ENCODE measurements at regions not wholly inside any gene's neighbourhood (a gene's known extent, or its start where the extent isn't known, plus 50 kb on each side); places are given as distances from the start of the nearest gene placed in this dataset.

DNA sequence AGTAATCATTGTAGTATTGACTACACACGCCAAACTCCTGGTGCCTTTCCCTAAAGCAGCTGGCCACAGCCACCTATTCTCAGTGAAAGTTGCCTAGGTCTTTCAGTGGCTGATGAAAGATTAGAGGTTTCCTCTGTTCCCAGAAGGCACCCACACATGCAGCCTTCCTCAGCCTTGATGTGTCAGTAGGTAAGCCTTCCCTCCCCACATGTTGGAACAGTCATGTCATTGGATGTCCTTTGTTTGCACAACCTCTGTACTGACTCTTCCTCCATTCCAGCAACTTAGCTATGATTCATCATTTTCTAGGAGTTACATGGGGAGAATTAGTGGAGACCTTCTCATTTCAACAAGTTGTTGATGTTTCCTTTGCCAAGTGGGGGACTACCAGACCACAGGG lies 630.8 kb upstream of the SLC39A10 start:
- peak in 1 of 2 donors; percentile 9 for DNase-seq
- Histone ChIP-seq H3K4me2 (ENCODE audit: low read length) (no peak overlapping the region), H2BK12ac (ENCODE audit: low read length) (no peak overlapping the region), H4K91ac (ENCODE audit: low read depth, low read length) (no peak overlapping the region), H3K23ac (ENCODE audit: low read length) (no peak overlapping the region), H2BK5ac (ENCODE audit: low read depth, low read length, poor library complexity) (no peak overlapping the region), H3K4me1 (ENCODE audit: control insufficient read depth in 1 of 2, insufficient read depth in 2 of 2, low read length in 2 of 2) (no peaks in the 10 kb centered on the region), H3K36me3 (ENCODE audit: control insufficient read depth in 1 of 2, insufficient read depth in 2 of 2, low read length in 2 of 2) (no peaks in the 10 kb centered on the region), H3K9me3 (ENCODE audit: insufficient read depth, low read depth, low read length) (no peaks in the 10 kb centered on the region), H2AFZ (ENCODE audit: insufficient read depth, low read length, poor library complexity) (no peak overlapping the region), H3K27me3 (ENCODE audit: insufficient read depth, low read length) (no peaks in the 10 kb centered on the region), H2AK5ac (ENCODE audit: low read length) (no peak overlapping the region), H3K4ac (ENCODE audit: low read depth, low read length) (no peak overlapping the region), H3K9ac (ENCODE audit: low read length) (no peak overlapping the region), H4K12ac (ENCODE audit: low read depth, low read length) (no peak overlapping the region), H3K27ac (ENCODE audit: low read depth, low read length) (no peak overlapping the region), H3K4me3 (ENCODE audit: low read depth, low read length) (no peak overlapping the region), H3K79me1 (ENCODE audit: low read length) (no peaks in the 10 kb centered on the region), H3K14ac (ENCODE audit: low read length) (no peak overlapping the region), H2BK120ac (ENCODE audit: insufficient read depth, low read length, poor library complexity) (no peak overlapping the region), H3K79me2 (ENCODE audit: control insufficient read depth, insufficient read depth, low read length, poor library complexity) (no peaks in the 10 kb centered on the region), H3K18ac (ENCODE audit: low read length) (no peak overlapping the region), H4K8ac (ENCODE audit: low read depth, low read length) (no peak overlapping the region)
- no CpG with 5 or more reads among the region's 1 CpG for WGBS (ENCODE audit: extremely low coverage, insufficient coverage, insufficient read length)

DNA sequence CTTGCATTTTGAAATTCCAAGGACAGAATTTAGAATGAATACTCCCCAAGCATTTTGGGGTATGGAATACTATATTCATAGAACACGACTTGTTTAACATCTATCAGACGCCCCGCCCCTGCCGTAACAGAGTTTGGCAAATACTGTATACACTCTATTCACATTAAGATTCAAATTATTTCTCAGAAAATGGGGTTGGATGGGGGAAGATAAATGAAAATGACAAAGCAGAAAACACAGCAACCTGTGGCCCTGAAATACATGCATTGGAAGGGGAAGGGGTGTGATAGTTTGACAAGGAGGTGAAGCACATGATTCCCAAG lies 634.6 kb upstream of the SLC39A10 start:
- Histone ChIP-seq H3K79me1 (ENCODE audit: low read length) (no peaks in the 10 kb centered on the region), H3K27me3 (ENCODE audit: insufficient read depth, low read length) (no peaks in the 10 kb centered on the region), H3K14ac (ENCODE audit: low read length) (no peak overlapping the region), H3K27ac (ENCODE audit: low read depth, low read length) (no peak overlapping the region), H3K9me3 (ENCODE audit: insufficient read depth, low read depth, low read length) (no peaks in the 10 kb centered on the region), H3K4ac (ENCODE audit: low read depth, low read length) (no peak overlapping the region), H2AK5ac (ENCODE audit: low read length) (no peak overlapping the region), H3K23ac (ENCODE audit: low read length) (no peak overlapping the region), H3K4me2 (ENCODE audit: low read length) (no peak overlapping the region), H3K4me3 (ENCODE audit: low read depth, low read length) (no peak overlapping the region), H4K12ac (ENCODE audit: low read depth, low read length) (no peak overlapping the region), H2BK12ac (ENCODE audit: low read length) (no peak overlapping the region), H4K8ac (ENCODE audit: low read depth, low read length) (no peak overlapping the region), H2BK120ac (ENCODE audit: insufficient read depth, low read length, poor library complexity) (no peak overlapping the region), H3K4me1 (ENCODE audit: control insufficient read depth in 1 of 2, insufficient read depth in 2 of 2, low read length in 2 of 2) (no peaks in the 10 kb centered on the region), H2AFZ (ENCODE audit: insufficient read depth, low read length, poor library complexity) (no peak overlapping the region), H3K79me2 (ENCODE audit: control insufficient read depth, insufficient read depth, low read length, poor library complexity) (no peaks in the 10 kb centered on the region), H3K9ac (ENCODE audit: low read length) (no peak overlapping the region), H3K18ac (ENCODE audit: low read length) (no peak overlapping the region), H2BK5ac (ENCODE audit: low read depth, low read length, poor library complexity) (no peak overlapping the region), H4K91ac (ENCODE audit: low read depth, low read length) (no peak overlapping the region), H3K36me3 (ENCODE audit: control insufficient read depth in 1 of 2, insufficient read depth in 2 of 2, low read length in 2 of 2) (no peaks in the 10 kb centered on the region)
- DNase-seq, result no peak
- no CpG with 5 or more reads among the region's 4 CpGs for WGBS (ENCODE audit: extremely low coverage, insufficient coverage, insufficient read length)

DNA sequence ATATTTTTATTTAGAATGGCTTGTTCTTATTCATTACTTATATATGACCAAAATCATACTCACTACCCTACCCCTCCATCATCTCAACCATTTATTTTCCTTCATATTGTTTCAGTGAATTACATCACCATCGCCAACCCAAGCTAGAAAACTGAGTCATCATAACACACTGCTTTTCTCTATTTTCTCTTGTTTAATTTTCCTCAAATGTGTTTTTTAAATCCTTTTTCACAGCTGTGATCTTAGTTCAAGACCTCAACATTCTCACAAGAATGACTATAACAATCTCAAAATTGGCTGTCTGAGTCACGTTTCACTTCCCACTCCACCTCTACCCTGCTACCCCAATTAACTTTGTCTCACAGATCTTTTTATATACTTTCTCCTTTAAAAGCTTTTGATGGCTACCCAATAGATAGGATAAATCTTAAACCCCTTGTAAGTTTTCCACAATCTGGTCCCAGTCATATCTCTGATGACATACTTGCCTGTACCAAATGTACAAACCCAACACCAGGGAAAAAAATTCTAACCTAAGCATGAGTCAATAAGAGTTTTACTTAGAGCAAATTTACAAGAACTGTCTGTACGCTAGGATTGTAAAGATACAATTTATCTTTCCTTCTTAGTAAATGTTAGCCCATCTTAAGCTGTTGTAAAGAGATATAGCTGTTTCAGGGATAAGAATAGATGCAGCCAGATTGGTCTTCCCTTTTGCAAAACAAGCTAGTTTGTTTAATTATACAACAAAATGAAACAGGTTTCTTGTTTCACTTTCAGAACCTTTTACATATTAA lies 635.1 kb upstream of the SLC39A10 start:
- no peak overlapping the region for H2BK5ac ChIP-seq (ENCODE audit: low read depth, low read length, poor library complexity)
- no CpG with 5 or more reads among the region's 3 CpGs for WGBS (ENCODE audit: extremely low coverage, insufficient coverage, insufficient read length)
- no peak overlapping the region for H3K23ac ChIP-seq (ENCODE audit: low read length)
- H3K27me3 ChIP-seq (ENCODE audit: insufficient read depth, low read length), result no peaks in the 10 kb centered on the region
- no peak overlapping the region for H2AK5ac ChIP-seq (ENCODE audit: low read length)
- H3K79me1 ChIP-seq (ENCODE audit: low read length), result no peaks in the 10 kb centered on the region
- no peak overlapping the region for H3K18ac ChIP-seq (ENCODE audit: low read length)
- H3K14ac ChIP-seq (ENCODE audit: low read length), result no peak overlapping the region
- no peak overlapping the region for H4K12ac ChIP-seq (ENCODE audit: low read depth, low read length)
- no peak overlapping the region for H3K4ac ChIP-seq (ENCODE audit: low read depth, low read length)
- H3K79me2 ChIP-seq (ENCODE audit: control insufficient read depth, insufficient read depth, low read length, poor library complexity), result no peaks in the 10 kb centered on the region
- no peaks in the 10 kb centered on the region for H3K9me3 ChIP-seq (ENCODE audit: insufficient read depth, low read depth, low read length)
- no peak overlapping the region for H2BK120ac ChIP-seq (ENCODE audit: insufficient read depth, low read length, poor library complexity)
- H3K4me1 ChIP-seq (ENCODE audit: control insufficient read depth in 1 of 2, insufficient read depth in 2 of 2, low read length in 2 of 2), result no peaks in the 10 kb centered on the region
- no peak overlapping the region for H4K91ac ChIP-seq (ENCODE audit: low read depth, low read length)
- H3K4me3 ChIP-seq (ENCODE audit: low read depth, low read length), result no peak overlapping the region
- no peak overlapping the region for H3K27ac ChIP-seq (ENCODE audit: low read depth, low read length)
- H2BK12ac ChIP-seq (ENCODE audit: low read length), result no peak overlapping the region
- H3K36me3 ChIP-seq (ENCODE audit: control insufficient read depth in 1 of 2, insufficient read depth in 2 of 2, low read length in 2 of 2), result no peaks in the 10 kb centered on the region
- no peak overlapping the region for H3K4me2 ChIP-seq (ENCODE audit: low read length)
- H4K8ac ChIP-seq (ENCODE audit: low read depth, low read length), result no peak overlapping the region
- H2AFZ ChIP-seq (ENCODE audit: insufficient read depth, low read length, poor library complexity), result no peak overlapping the region
- no peak overlapping the region for H3K9ac ChIP-seq (ENCODE audit: low read length)
- no peak for DNase-seq

DNA sequence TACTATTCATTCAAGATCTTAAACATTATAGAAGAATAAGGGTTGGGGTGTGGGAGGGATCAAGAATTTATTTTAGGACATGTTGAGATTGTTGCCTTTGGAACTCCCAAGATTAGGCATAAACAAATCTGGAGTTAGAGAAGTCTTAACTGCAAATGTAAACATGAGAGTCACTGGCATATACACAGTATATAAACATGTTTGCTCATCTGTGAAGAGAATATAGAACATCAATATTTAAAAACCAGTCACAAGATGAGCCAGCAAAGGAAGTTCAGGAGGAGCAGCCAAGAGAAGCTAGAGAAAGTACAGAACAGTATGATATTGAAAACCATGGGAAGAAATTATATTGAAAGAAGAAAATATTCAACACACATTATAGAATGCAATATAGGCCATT lies 638.6 kb upstream of the SLC39A10 start:
- Histone ChIP-seq H2AFZ (ENCODE audit: insufficient read depth, low read length, poor library complexity) (no peak overlapping the region), H3K4me1 (ENCODE audit: control insufficient read depth in 1 of 2, insufficient read depth in 2 of 2, low read length in 2 of 2) (no peaks in the 10 kb centered on the region), H3K79me2 (ENCODE audit: control insufficient read depth, insufficient read depth, low read length, poor library complexity) (no peaks in the 10 kb centered on the region), H3K4me2 (ENCODE audit: low read length) (no peak overlapping the region), H4K91ac (ENCODE audit: low read depth, low read length) (no peak overlapping the region), H4K8ac (ENCODE audit: low read depth, low read length) (no peak overlapping the region), H4K12ac (ENCODE audit: low read depth, low read length) (no peak overlapping the region), H3K23ac (ENCODE audit: low read length) (no peak overlapping the region), H3K9ac (ENCODE audit: low read length) (no peak overlapping the region), H3K27ac (ENCODE audit: low read depth, low read length) (no peak overlapping the region), H3K27me3 (ENCODE audit: insufficient read depth, low read length) (no peaks in the 10 kb centered on the region), H3K36me3 (ENCODE audit: control insufficient read depth in 1 of 2, insufficient read depth in 2 of 2, low read length in 2 of 2) (no peaks in the 10 kb centered on the region), H3K14ac (ENCODE audit: low read length) (no peak overlapping the region), H2BK120ac (ENCODE audit: insufficient read depth, low read length, poor library complexity) (no peak overlapping the region), H3K9me3 (ENCODE audit: insufficient read depth, low read depth, low read length) (no peaks in the 10 kb centered on the region), H2BK5ac (ENCODE audit: low read depth, low read length, poor library complexity) (no peak overlapping the region), H2AK5ac (ENCODE audit: low read length) (no peak overlapping the region), H3K79me1 (ENCODE audit: low read length) (no peaks in the 10 kb centered on the region), H3K4ac (ENCODE audit: low read depth, low read length) (no peak overlapping the region), H3K18ac (ENCODE audit: low read length) (no peak overlapping the region), H2BK12ac (ENCODE audit: low read length) (no peak overlapping the region), H3K4me3 (ENCODE audit: low read depth, low read length) (no peak overlapping the region)
- no peak for DNase-seq

Data from trophoblast cell (in vitro differentiated cells and primary cell).